ENCODE measurements at regions not wholly inside any gene's neighbourhood (a gene's known extent, or its start where the extent isn't known, plus 50 kb on each side); places are given as distances from the start of the nearest gene placed in this dataset.

GRCh38 chr5:58074717-58075116 is 385.2 kb downstream of the PLK2 start:
- CTCF ChIA-PET: no interaction called here
- intact Hi-C loops (cut with micrococcal nuclease; ENCODE audit: unreplicated experiment): loop anchor here (5.0 to 10.0 kb wide), 4 partner anchors 110 to 373 kb away; no protein-coding TSS in a partner anchor
- POLR2A ChIA-PET: no interaction called here

GRCh38 chr5:58074222-58074621 is 385.7 kb downstream of the PLK2 start:
- no TSS peak for BruUV-seq (replicated peaks)
- DNase-seq (ENCODE audit: low read depth, low spot score) (no peak), ATAC-seq (no peak)
- no peaks in the 10 kb centered on the region for H3K27me3 ChIP-seq (ENCODE audit: control insufficient read depth, insufficient read depth, low read length)
- in situ Hi-C loops (cut with HindIII; ENCODE audit: low pct_unique_long_range_greater_than_20kb, low sequenced_read_pairs) (no loop called here), intact Hi-C loops (cut with micrococcal nuclease; ENCODE audit: unreplicated experiment) (loop anchor here (10.0 kb wide), 1 partner anchor 111 kb away; no protein-coding TSS in a partner anchor)
- POLR2A ChIA-PET: no interaction called here
- no peaks in the 10 kb centered on the region for H3K9me3 ChIP-seq (ENCODE audit: control insufficient read depth, insufficient read depth, low read depth, low read length)
- CTCF ChIA-PET: no interaction called here
- no peak for TF ChIP-seq SIN3A (IDR thresholded peaks at IDR 0.05; ENCODE audit: borderline replicate concordance, insufficient read depth, low read depth, low read length)
- TF ChIP-seq, protein P1, sequence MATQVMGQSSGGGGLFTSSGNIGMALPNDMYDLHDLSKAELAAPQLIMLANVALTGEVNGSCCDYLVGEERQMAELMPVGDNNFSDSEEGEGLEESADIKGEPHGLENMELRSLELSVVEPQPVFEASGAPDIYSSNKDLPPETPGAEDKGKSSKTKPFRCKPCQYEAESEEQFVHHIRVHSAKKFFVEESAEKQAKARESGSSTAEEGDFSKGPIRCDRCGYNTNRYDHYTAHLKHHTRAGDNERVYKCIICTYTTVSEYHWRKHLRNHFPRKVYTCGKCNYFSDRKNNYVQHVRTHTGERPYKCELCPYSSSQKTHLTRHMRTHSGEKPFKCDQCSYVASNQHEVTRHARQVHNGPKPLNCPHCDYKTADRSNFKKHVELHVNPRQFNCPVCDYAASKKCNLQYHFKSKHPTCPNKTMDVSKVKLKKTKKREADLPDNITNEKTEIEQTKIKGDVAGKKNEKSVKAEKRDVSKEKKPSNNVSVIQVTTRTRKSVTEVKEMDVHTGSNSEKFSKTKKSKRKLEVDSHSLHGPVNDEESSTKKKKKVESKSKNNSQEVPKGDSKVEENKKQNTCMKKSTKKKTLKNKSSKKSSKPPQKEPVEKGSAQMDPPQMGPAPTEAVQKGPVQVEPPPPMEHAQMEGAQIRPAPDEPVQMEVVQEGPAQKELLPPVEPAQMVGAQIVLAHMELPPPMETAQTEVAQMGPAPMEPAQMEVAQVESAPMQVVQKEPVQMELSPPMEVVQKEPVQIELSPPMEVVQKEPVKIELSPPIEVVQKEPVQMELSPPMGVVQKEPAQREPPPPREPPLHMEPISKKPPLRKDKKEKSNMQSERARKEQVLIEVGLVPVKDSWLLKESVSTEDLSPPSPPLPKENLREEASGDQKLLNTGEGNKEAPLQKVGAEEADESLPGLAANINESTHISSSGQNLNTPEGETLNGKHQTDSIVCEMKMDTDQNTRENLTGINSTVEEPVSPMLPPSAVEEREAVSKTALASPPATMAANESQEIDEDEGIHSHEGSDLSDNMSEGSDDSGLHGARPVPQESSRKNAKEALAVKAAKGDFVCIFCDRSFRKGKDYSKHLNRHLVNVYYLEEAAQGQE (IDR thresholded peaks at IDR 0.05; ENCODE audit: insufficient read depth in 1 of 2, low read depth in 2 of 2, low read length in 1 of 2): no peak
- no peak for TF ChIP-seq POLR2AphosphoS5 (IDR thresholded peaks at IDR 0.05; ENCODE audit: low read depth, low read length)
- TF ChIP-seq TCF7L2 (IDR thresholded peaks at IDR 0.05; ENCODE audit: low read depth, low read length): no peak
- TF ChIP-seq, protein P2, sequence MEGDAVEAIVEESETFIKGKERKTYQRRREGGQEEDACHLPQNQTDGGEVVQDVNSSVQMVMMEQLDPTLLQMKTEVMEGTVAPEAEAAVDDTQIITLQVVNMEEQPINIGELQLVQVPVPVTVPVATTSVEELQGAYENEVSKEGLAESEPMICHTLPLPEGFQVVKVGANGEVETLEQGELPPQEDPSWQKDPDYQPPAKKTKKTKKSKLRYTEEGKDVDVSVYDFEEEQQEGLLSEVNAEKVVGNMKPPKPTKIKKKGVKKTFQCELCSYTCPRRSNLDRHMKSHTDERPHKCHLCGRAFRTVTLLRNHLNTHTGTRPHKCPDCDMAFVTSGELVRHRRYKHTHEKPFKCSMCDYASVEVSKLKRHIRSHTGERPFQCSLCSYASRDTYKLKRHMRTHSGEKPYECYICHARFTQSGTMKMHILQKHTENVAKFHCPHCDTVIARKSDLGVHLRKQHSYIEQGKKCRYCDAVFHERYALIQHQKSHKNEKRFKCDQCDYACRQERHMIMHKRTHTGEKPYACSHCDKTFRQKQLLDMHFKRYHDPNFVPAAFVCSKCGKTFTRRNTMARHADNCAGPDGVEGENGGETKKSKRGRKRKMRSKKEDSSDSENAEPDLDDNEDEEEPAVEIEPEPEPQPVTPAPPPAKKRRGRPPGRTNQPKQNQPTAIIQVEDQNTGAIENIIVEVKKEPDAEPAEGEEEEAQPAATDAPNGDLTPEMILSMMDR (IDR thresholded peaks at IDR 0.05): no peak
- no peak overlapping the region for H3K4me3 ChIP-seq (ENCODE audit: low read depth in 2 of 2, low read length in 2 of 2)
- peaks cover 68% of the 10 kb centered on the region for H3K4me1 ChIP-seq (ENCODE audit: control insufficient read depth, insufficient read depth, low read length)
- H3K36me3 ChIP-seq (ENCODE audit: control insufficient read depth, insufficient read depth, low read length): no peaks in the 10 kb centered on the region
- H3K27ac ChIP-seq (ENCODE audit: low read length): peak overlapping the region; percentile 90; the same call in 1 of the 2 replicates

More at GRCh38 chr5:58074717-58075116, 385.2 kb downstream of the PLK2 start:
- Histone ChIP-seq H3K9me3 (ENCODE audit: control insufficient read depth, insufficient read depth, low read depth, low read length) (no peaks in the 10 kb centered on the region), H3K27ac (ENCODE audit: low read length) (peak overlapping the region; percentile 90; the same call in 1 of the 2 replicates), H3K4me3 (ENCODE audit: low read depth in 2 of 2, low read length in 2 of 2) (no peak overlapping the region), H3K27me3 (ENCODE audit: control insufficient read depth, insufficient read depth, low read length) (no peaks in the 10 kb centered on the region), H3K36me3 (ENCODE audit: control insufficient read depth, insufficient read depth, low read length) (no peaks in the 10 kb centered on the region), H3K4me1 (ENCODE audit: control insufficient read depth, insufficient read depth, low read length) (peaks cover 68% of the 10 kb centered on the region)
- no peak for DNase-seq (ENCODE audit: low read depth, low spot score)
- no peak for TF ChIP-seq POLR2AphosphoS5 (IDR thresholded peaks at IDR 0.05; ENCODE audit: low read depth, low read length)
- ATAC-seq: no peak
- in situ Hi-C loops (cut with HindIII; ENCODE audit: low pct_unique_long_range_greater_than_20kb, low sequenced_read_pairs): no loop called here
- no TSS peak for BruUV-seq (replicated peaks)

DNA sequence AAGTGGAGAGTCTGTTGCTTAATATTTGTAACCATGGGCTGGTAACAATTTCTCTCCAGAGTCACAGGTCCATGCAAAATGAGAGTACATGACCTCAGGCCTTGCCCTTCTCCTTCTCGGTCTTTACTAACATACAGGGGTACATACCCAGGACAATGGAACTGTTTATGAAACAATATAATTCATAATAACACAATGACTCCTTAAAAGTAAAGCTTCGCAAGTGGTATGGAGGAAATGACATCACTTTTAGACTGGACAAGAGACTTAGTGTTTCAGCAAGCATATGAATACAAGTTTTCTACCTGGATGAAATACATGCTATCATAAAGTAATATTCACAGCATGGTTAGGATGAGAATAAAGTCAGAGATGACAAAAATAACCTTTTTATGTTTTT is 386.6 kb downstream of the PLK2 start:
- Histone ChIP-seq H3K27me3 (ENCODE audit: control insufficient read depth, insufficient read depth, low read length) (no peaks in the 10 kb centered on the region), H3K4me1 (ENCODE audit: control insufficient read depth, insufficient read depth, low read length) (peaks cover 59% of the 10 kb centered on the region), H3K9me3 (ENCODE audit: control insufficient read depth, insufficient read depth, low read depth, low read length) (no peaks in the 10 kb centered on the region), H3K4me3 (ENCODE audit: low read depth in 2 of 2, low read length in 2 of 2) (no peak overlapping the region), H3K27ac (ENCODE audit: low read length) (peak overlapping the region; percentile 90), H3K36me3 (ENCODE audit: control insufficient read depth, insufficient read depth, low read length) (no peaks in the 10 kb centered on the region)
- BruUV-seq (replicated peaks): no TSS peak
- intact Hi-C loops (cut with micrococcal nuclease; ENCODE audit: unreplicated experiment): loop anchor here (10.0 kb wide), 1 partner anchor 112 kb away; no protein-coding TSS in a partner anchor
- DNase-seq (ENCODE audit: low read depth, low spot score) (no peak), ATAC-seq (no peak)
- POLR2A ChIA-PET: no interaction called here
- CTCF ChIA-PET: no interaction called here
- no peak for TF ChIP-seq POLR2AphosphoS5 (IDR thresholded peaks at IDR 0.05; ENCODE audit: low read depth, low read length)
- TF ChIP-seq, protein P1 (IDR thresholded peaks at IDR 0.05; ENCODE audit: insufficient read depth in 1 of 2, low read depth in 2 of 2, low read length in 1 of 2): no peak
- TF ChIP-seq SIN3A (IDR thresholded peaks at IDR 0.05; ENCODE audit: borderline replicate concordance, insufficient read depth, low read depth, low read length): no peak
- in situ Hi-C loops (cut with HindIII; ENCODE audit: low pct_unique_long_range_greater_than_20kb, low sequenced_read_pairs): no loop called here

Data from Panc1 (cell line).